HG03139 (cell line): ENCODE measurements at regions not wholly inside any gene's neighbourhood (a gene's known extent, or its start where the extent isn't known, plus 50 kb on each side); places are given as distances from the start of the nearest gene placed in this dataset.

ENCODE experiments used
- ATAC-seq: cut with Tn5 transposase; IDR thresholded peaks from one replicate; pipeline ENCODE4 v1.9.1; 2021; ENCODE audit not compliant: unreplicated experiment

- no peak for ATAC-seq
These were observed 869.0 kb downstream of the SH3BGRL start for GRCh38 chrX:82070948-82071347.

GRCh38 chrX:82081027-82081426, 879.1 kb downstream of the SH3BGRL start:
- ATAC-seq, result no peak

- ATAC-seq, result no peak
These were observed 885.8 kb downstream of the SH3BGRL start for GRCh38 chrX:82087699-82088098.

- no peak for ATAC-seq
These were observed 890.4 kb downstream of the SH3BGRL start for GRCh38 chrX:82092307-82092706.

GRCh38 chrX:82125103-82125502, 923.2 kb downstream of the SH3BGRL start:
- no peak for ATAC-seq

- ATAC-seq, result peak; percentile 81
These were observed 925.6 kb downstream of the SH3BGRL start for GRCh38 chrX:82127228-82128123.

GRCh38 chrX:82134378-82134777, 932.5 kb downstream of the SH3BGRL start:
- ATAC-seq, result no peak

GRCh38 chrX:82141942-82142341, 940.0 kb downstream of the SH3BGRL start:
- no peak for ATAC-seq

GRCh38 chrX:82161195-82161594, 959.3 kb downstream of the SH3BGRL start:
- no peak for ATAC-seq

- no peak for ATAC-seq
These were observed 961.8 kb downstream of the SH3BGRL start for GRCh38 chrX:82163701-82164100.

GRCh38 chrX:82196866-82197265, 995.0 kb downstream of the SH3BGRL start:
- ATAC-seq, result no peak

GRCh38 chrX:82208975-82209374, 1007.1 kb downstream of the SH3BGRL start:
- ATAC-seq, result no peak

GRCh38 chrX:82218361-82218760, 1016.5 kb downstream of the SH3BGRL start:
- no peak for ATAC-seq

- ATAC-seq, result no peak
These were observed 1017.2 kb downstream of the SH3BGRL start for GRCh38 chrX:82219129-82219528.

GRCh38 chrX:82224961-82225360, 1023.1 kb downstream of the SH3BGRL start:
- ATAC-seq, result no peak

GRCh38 chrX:82230013-82230412, 1028.1 kb downstream of the SH3BGRL start:
- ATAC-seq, result no peak

GRCh38 chrX:82232679-82233078, 1030.8 kb downstream of the SH3BGRL start:
- no peak for ATAC-seq

GRCh38 chrX:82237328-82237727, 1035.4 kb downstream of the SH3BGRL start:
- ATAC-seq, result no peak
